OCI-LY3 (cell line): ENCODE measurements at regions not wholly inside any gene's neighbourhood (a gene's known extent, or its start where the extent isn't known, plus 50 kb on each side); places are given as distances from the start of the nearest gene placed in this dataset.

Experiments
- H2AFZ ChIP-seq: fragments of 200-600, 300-600 bp; shearing (Covaris generic); 2 replicates; pipeline ENCODE4 v1.6.0; 2014; ENCODE audit warnings: antibody characterized with exemption, low read depth, low read length
- H3K27ac ChIP-seq: fragments of 200-600, 300-600 bp; sonication (generic); 2 replicates; pipeline ENCODE4 v1.5.1; 2014; ENCODE audit warnings: mild to moderate bottlenecking, low read length, moderate library complexity, mixed read lengths
- H3K27me3 ChIP-seq: fragments of 200-600, 300-600 bp; sonication (generic); 2 replicates; pipeline ENCODE4 v1.6.1; 2014; ENCODE audit warnings: low read depth, low read length, mixed read lengths
- H3K36me3 ChIP-seq: fragments of 200-600, 300-600 bp; sonication (generic); replicated peaks from 2 replicates; pipeline ENCODE3; 2014; ENCODE audit warnings: low read depth, low read length, mixed read lengths
- H3K4me1 ChIP-seq: fragments of 300-600, 200-600 bp; sonication (generic); 2 replicates; pipeline ENCODE4 v1.6.1; 2014; ENCODE audit warnings: low read length, mixed read lengths
- H3K4me2 ChIP-seq: fragments of 200-600, 300-600 bp; sonication (generic); 2 replicates; pipeline ENCODE4 v1.6.1; 2014; ENCODE audit warnings: low read length, mixed read lengths
- H3K4me3 ChIP-seq: fragments of 300-600, 200-600 bp; sonication (generic); 2 replicates; pipeline ENCODE4 v1.5.1; 2014; ENCODE audit warnings: antibody characterized with exemption, mild to moderate bottlenecking, low read length, moderate library complexity
- H3K79me2 ChIP-seq: fragments of 300-600, 200-600 bp; shearing (Covaris generic); 2 replicates; pipeline ENCODE4 v1.6.1; 2014; ENCODE audit warnings: mild to moderate bottlenecking, low read length, mixed read lengths
- H3K9ac ChIP-seq: fragments of 300-600, 200-600 bp; shearing (Covaris generic); 2 replicates; pipeline ENCODE4 v1.6.0; 2014; ENCODE audit warnings: mild to moderate bottlenecking, low read length, moderate library complexity
- H3K9me3 ChIP-seq: fragments of 200-600, 300-600 bp; shearing (Covaris generic); 2 replicates; pipeline ENCODE4 v1.6.1; 2014; ENCODE audit warnings: low read length, mixed read lengths; ENCODE audit not compliant: insufficient read depth
- H4K20me1 ChIP-seq: fragments of 200-600, 300-600 bp; sonication (generic); 2 replicates; pipeline ENCODE4 v1.6.1; 2016; ENCODE audit warnings: low read length, mixed read lengths; ENCODE audit not compliant: insufficient read depth
- EZH2phosphoT487 ChIP-seq: fragments of 200-600 bp; shearing (Covaris generic); IDR thresholded peaks from 2 replicates; pipeline ENCODE4 v1.6.1; 2018; ENCODE audit warnings: antibody characterized with exemption, mixed run types, low read depth
- TF ChIP-seq, protein P1 (sequence below): fragments of 200-600, 300-600 bp; sonication (generic); IDR thresholded peaks from 2 replicates; pipeline ENCODE4 v1.5.1; 2014; ENCODE audit warnings: antibody characterized with exemption, low read length, low read depth

DNA sequence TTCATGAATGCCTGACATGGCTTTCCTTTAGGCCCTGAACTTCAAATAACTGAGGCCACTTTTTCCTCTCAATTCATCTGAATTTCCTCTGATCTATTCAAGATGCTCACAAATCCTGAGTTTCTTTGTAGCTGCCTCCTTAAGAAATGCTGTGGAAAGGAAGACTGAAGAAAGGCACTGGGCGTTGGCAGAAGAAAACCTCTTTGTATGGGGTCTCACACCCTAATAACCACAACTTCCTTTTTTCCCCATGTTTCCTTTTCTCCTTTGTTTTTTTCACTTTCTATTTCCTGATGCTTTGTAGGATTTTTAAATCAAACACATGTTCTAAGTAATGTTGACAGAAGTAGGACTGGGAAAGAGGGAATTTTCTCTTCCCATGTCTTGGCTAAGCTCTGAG lies 447.4 kb downstream of the CMPK2 start:
- no peak for TF ChIP-seq EZH2phosphoT487
- TF ChIP-seq, protein P1, sequence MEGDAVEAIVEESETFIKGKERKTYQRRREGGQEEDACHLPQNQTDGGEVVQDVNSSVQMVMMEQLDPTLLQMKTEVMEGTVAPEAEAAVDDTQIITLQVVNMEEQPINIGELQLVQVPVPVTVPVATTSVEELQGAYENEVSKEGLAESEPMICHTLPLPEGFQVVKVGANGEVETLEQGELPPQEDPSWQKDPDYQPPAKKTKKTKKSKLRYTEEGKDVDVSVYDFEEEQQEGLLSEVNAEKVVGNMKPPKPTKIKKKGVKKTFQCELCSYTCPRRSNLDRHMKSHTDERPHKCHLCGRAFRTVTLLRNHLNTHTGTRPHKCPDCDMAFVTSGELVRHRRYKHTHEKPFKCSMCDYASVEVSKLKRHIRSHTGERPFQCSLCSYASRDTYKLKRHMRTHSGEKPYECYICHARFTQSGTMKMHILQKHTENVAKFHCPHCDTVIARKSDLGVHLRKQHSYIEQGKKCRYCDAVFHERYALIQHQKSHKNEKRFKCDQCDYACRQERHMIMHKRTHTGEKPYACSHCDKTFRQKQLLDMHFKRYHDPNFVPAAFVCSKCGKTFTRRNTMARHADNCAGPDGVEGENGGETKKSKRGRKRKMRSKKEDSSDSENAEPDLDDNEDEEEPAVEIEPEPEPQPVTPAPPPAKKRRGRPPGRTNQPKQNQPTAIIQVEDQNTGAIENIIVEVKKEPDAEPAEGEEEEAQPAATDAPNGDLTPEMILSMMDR = no peak
- no peak overlapping the region for H2AFZ ChIP-seq
- H3K27ac ChIP-seq = no peak overlapping the region
- H3K4me3 ChIP-seq = no peak overlapping the region
- H3K27me3 ChIP-seq = no peaks in the 10 kb centered on the region
- H3K79me2 ChIP-seq = no peaks in the 10 kb centered on the region
- no peaks in the 10 kb centered on the region for H3K4me1 ChIP-seq
- H3K9me3 ChIP-seq = no peaks in the 10 kb centered on the region
- H3K9ac ChIP-seq = no peak overlapping the region
- no peaks in the 10 kb centered on the region for H4K20me1 ChIP-seq
- no peak overlapping the region for H3K4me2 ChIP-seq
- no peaks in the 10 kb centered on the region for H3K36me3 ChIP-seq

DNA sequence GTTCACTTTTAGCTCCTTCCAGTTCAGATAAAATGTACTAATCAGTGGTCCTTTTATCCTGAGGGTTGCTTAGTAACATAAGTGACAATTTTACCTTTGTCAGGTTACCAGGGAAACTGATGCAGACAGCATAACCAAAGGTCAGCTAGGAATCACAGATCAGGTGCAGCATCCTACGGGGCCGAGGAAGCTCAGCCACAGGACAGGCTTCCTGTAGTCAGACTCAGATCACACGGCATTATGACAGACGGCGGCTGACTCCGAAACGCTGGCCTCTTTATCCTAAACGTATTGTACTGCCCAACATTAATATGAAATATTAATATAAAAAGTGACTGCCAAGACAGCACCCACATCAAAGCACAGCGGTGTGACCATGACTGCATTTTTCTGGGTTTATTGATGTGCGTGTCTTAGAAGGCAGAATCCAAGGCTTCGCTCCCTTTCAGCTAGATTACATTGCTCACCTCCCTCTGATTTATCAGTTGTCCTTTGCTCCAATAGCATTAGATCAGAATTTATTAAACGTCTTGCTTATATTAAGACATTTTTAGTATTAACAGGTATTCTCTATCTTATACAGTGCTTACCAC lies 444.5 kb downstream of the CMPK2 start:
- Histone ChIP-seq H3K36me3 (no peaks in the 10 kb centered on the region), H3K27ac (no peak overlapping the region), H4K20me1 (no peaks in the 10 kb centered on the region), H3K4me2 (no peak overlapping the region), H3K9ac (no peak overlapping the region), H3K9me3 (no peaks in the 10 kb centered on the region), H3K4me1 (no peaks in the 10 kb centered on the region), H2AFZ (no peak overlapping the region), H3K79me2 (no peaks in the 10 kb centered on the region), H3K27me3 (no peaks in the 10 kb centered on the region), H3K4me3 (no peak overlapping the region)
- TF ChIP-seq, protein P1 = no peak
- TF ChIP-seq EZH2phosphoT487 = no peak

DNA sequence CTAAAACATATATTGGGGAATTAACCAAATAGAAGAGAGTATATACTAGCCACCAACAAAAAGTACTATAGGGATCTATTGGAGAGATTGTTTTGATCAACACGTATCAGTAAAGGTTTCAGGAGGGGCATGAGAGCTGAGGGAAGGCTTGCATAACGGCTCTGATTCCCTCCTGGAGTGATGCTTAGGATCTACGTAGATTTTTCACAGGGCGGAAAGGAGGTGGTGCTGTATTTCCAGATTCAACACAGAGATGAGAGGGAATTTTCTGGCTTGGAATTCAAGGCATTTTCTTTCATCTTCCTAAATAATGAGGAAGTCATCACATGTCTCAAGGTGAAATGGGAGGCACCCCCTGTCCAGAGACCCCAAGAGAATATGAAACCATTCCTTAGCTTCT lies 443.8 kb downstream of the CMPK2 start:
- Histone ChIP-seq H4K20me1 (no peaks in the 10 kb centered on the region), H3K9me3 (no peaks in the 10 kb centered on the region), H3K27ac (no peak overlapping the region), H2AFZ (no peak overlapping the region), H3K4me2 (no peak overlapping the region), H3K4me3 (no peak overlapping the region), H3K9ac (no peak overlapping the region), H3K36me3 (no peaks in the 10 kb centered on the region), H3K4me1 (no peaks in the 10 kb centered on the region), H3K79me2 (no peaks in the 10 kb centered on the region), H3K27me3 (no peaks in the 10 kb centered on the region)
- TF ChIP-seq EZH2phosphoT487 = no peak
- TF ChIP-seq, protein P1 = no peak

DNA sequence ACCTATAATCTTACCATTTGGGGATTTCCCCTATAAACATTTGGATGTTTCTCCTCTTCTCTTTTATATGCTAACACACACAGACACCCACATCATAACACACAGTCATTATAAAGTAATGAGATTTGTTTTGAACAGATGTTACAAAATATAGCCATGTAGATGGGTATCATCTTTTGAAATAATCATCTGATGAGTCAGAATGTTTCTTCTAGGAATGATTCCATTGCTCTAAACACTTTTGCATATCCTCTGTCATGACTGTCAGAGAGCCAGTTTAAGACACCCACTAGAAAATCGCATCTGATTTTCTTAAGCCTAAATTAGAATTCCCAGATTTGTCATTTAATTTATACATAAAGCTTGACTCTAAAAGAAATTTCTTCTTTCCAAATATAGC lies 442.6 kb downstream of the CMPK2 start:
- no peak overlapping the region for H2AFZ ChIP-seq
- H3K36me3 ChIP-seq = no peaks in the 10 kb centered on the region
- H3K4me1 ChIP-seq = no peaks in the 10 kb centered on the region
- H3K79me2 ChIP-seq = no peaks in the 10 kb centered on the region
- H3K9me3 ChIP-seq = no peaks in the 10 kb centered on the region
- TF ChIP-seq, protein P1 = no peak
- TF ChIP-seq EZH2phosphoT487 = no peak
- H3K4me2 ChIP-seq = no peak overlapping the region
- H3K9ac ChIP-seq = no peak overlapping the region
- H3K27ac ChIP-seq = no peak overlapping the region
- H4K20me1 ChIP-seq = no peaks in the 10 kb centered on the region
- H3K27me3 ChIP-seq = no peaks in the 10 kb centered on the region
- H3K4me3 ChIP-seq = no peak overlapping the region
